Uterus (tissue), 2 donors: ENCODE measurements at regions not wholly inside any gene's neighbourhood (a gene's known extent, or its start where the extent isn't known, plus 50 kb on each side); places are given as distances from the start of the nearest gene placed in this dataset.

Experiments
- CTCF ChIP-seq, 4 experiments: fragments of 200-600 bp in 2 of 4; fragments of 450-650 bp in 2 of 4; sonication (generic) in 2 of 4; IDR thresholded peaks; one replicate each; pipeline ENCODE4 v1.5.1; 2016 to 2019; ENCODE audit warnings: antibody characterized with exemption in 4 of 4, mild to moderate bottlenecking in 2 of 4, moderate library complexity in 1 of 4
- POLR2A ChIP-seq, 2 donors: fragments of 450-650 bp; IDR thresholded peaks; one replicate each; pipeline ENCODE4 v1.6.1; 2016; ENCODE audit warnings: antibody characterized with exemption in 2 of 2, mild to moderate bottlenecking in 1 of 2, moderate library complexity in 1 of 2

DNA sequence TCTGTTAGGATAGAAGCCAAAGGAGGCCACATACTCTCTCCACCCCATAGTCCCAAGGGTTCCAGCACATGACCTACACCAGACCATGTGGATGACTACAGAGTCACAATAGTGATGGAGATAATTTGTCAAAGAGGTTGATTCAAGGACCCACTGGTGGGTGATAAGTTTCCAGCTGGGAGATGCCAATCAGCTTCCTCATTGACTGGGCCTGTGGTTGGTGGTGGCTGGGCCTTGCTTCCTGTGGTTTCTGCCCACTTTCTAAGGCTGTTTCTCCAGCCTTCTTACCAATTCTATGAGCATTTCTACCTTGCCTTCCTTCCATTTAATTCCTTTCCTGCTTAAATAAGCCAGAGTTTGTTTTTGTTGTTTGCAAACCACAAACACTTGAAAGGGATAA is 95.5 kb upstream of the CPEB2 start:
- TF ChIP-seq CTCF (IDR thresholded peaks at IDR 0.05) (no peak), POLR2A (IDR thresholded peaks at IDR 0.05) (no peak)
